Gastroesophageal sphincter (tissue), 4 donors: ENCODE measurements at regions not wholly inside any gene's neighbourhood (a gene's known extent, or its start where the extent isn't known, plus 50 kb on each side); places are given as distances from the start of the nearest gene placed in this dataset.

ENCODE experiments used
- ATAC-seq: fragments of 150-250 bp; one replicate; pipeline ENCODE4 v1.9.1; 2016; ENCODE audit warnings: mild to moderate bottlenecking, moderate library complexity
- H3K27ac ChIP-seq, 4 donors: fragments of 200-600 bp; sonication (generic) in 3 of 4; 1 replicate in 3 of 4; 2 replicates in 1 of 4; pipeline ENCODE4 v1.5.1; 2016 to 2019
- H3K27me3 ChIP-seq: fragments of 200-600 bp; sonication (generic); one replicate; pipeline ENCODE4 v1.5.1; 2019
- H3K36me3 ChIP-seq, 2 donors: fragments of 200-600 bp; sonication (generic); one replicate each; pipeline ENCODE4 v1.5.1; 2019; ENCODE audit warnings: control low read depth in 1 of 2
- H3K4me1 ChIP-seq, 3 donors: fragments of 200-600 bp; sonication (generic); 1 replicate in 2 of 3; 2 replicates in 1 of 3; pipeline ENCODE4 v1.5.1; 2016 to 2019; ENCODE audit warnings: control low read depth in 2 of 3
- H3K4me3 ChIP-seq, 2 donors: fragments of 200-600 bp; sonication (generic); one replicate each; pipeline ENCODE4 v1.5.1; 2019; ENCODE audit warnings: mild to moderate bottlenecking in 1 of 2, moderate library complexity in 1 of 2
- H3K9me3 ChIP-seq, 3 donors: fragments of 200-600 bp; sonication (generic); one replicate each; pipeline ENCODE4 v1.5.1; 2017 to 2019; ENCODE audit warnings: control low read depth in 2 of 3
- EP300 ChIP-seq: sonication (generic); formaldehyde crosslinking; IDR thresholded peaks from one replicate; pipeline ENCODE4 v1.6.1; 2017; ENCODE audit warnings: antibody characterized with exemption, mild to moderate bottlenecking
- POLR2A ChIP-seq, 2 donors: fragments of 450-650 bp; IDR thresholded peaks; one replicate each; pipeline ENCODE4 v1.6.1; 2017; ENCODE audit warnings: antibody characterized with exemption in 2 of 2, mild to moderate bottlenecking in 2 of 2, moderate library complexity in 1 of 2
- POLR2AphosphoS5 ChIP-seq: sonication (generic); formaldehyde crosslinking; IDR thresholded peaks from one replicate; pipeline ENCODE4 v1.6.1; 2017; ENCODE audit warnings: antibody characterized with exemption
- WGBS, 2 donors: methylation state at CpG; one replicate each; pipeline ENCODE4 v1.1.5; 2018; ENCODE audit warnings: low coverage in 1 of 2; 5-methylcytosine and 5-hydroxymethylcytosine counted together
- TF ChIP-seq, protein P1 (sequence below), 4 experiments: fragments of 200-600 bp in 2 of 4; fragments of 450-650 bp in 2 of 4; sonication (generic) in 1 of 4; IDR thresholded peaks; one replicate each; pipeline ENCODE4 v1.5.1; 2017 to 2019; ENCODE audit warnings: antibody characterized with exemption in 4 of 4, mild to moderate bottlenecking in 2 of 4, moderate library complexity in 2 of 4

DNA sequence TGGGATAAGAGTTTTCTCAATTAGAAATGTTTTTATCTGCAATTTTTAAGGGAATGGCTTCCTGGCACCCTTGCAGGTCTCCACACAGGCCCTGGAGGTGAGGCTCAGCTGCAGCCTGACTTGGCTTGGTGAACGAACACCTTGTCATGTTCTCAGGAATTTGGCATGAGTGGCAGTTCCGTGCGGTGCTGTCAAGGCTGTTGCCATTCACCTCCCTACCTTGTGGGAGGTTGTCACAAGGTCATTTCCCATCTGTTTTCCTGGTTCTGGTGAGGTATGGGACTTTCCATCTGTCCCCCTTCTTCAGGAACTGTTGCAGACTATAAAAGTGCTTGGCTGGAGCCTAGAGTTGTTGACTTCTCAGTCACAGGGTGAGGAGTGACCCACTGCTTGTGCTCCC lies 82.9 kb downstream of the ELOVL4 start:
- ATAC-seq, result no peak
- H3K27ac ChIP-seq, result no peak overlapping the region
- no peaks in the 10 kb centered on the region for H3K36me3 ChIP-seq
- no peaks in the 10 kb centered on the region for H3K27me3 ChIP-seq
- peaks cover 0 to 8% (median 0%) of the 10 kb centered on the region in 3 donors for H3K4me1 ChIP-seq
- H3K4me3 ChIP-seq, result no peak overlapping the region
- TF ChIP-seq, protein P1, sequence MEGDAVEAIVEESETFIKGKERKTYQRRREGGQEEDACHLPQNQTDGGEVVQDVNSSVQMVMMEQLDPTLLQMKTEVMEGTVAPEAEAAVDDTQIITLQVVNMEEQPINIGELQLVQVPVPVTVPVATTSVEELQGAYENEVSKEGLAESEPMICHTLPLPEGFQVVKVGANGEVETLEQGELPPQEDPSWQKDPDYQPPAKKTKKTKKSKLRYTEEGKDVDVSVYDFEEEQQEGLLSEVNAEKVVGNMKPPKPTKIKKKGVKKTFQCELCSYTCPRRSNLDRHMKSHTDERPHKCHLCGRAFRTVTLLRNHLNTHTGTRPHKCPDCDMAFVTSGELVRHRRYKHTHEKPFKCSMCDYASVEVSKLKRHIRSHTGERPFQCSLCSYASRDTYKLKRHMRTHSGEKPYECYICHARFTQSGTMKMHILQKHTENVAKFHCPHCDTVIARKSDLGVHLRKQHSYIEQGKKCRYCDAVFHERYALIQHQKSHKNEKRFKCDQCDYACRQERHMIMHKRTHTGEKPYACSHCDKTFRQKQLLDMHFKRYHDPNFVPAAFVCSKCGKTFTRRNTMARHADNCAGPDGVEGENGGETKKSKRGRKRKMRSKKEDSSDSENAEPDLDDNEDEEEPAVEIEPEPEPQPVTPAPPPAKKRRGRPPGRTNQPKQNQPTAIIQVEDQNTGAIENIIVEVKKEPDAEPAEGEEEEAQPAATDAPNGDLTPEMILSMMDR (IDR thresholded peaks at IDR 0.05), result no peak
- no peak for TF ChIP-seq EP300
- TF ChIP-seq POLR2AphosphoS5, result no peak
- TF ChIP-seq POLR2A (IDR thresholded peaks at IDR 0.05), result no peak
- H3K9me3 ChIP-seq, result no peaks in the 10 kb centered on the region
- WGBS, 2 donors, result 36 to 88% methylated on average over 3 of the region's 3 CpGs

DNA sequence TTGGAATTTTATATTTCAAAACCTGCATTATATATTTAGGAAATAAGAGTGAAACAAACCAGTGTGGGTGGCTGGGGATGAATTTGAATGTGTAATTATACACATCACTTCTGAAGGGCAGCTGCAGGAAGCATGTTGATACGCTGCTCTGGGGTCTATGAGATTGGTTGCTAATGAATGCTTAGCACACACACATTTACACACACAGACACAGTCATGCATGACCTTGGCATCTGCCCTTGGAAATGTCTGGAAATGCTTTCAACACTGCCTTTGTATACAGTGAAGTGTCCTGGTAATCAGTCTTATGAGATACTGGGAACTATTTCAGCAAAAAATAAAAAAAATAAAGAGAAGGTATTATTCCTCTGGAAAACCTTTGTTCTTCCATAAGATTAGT lies 83.4 kb downstream of the ELOVL4 start:
- Histone ChIP-seq H3K4me3 (no peak overlapping the region), H3K36me3 (no peaks in the 10 kb centered on the region), H3K4me1 (peaks cover 0 to 8% (median 0%) of the 10 kb centered on the region in 3 donors), H3K27me3 (no peaks in the 10 kb centered on the region), H3K27ac (no peak overlapping the region), H3K9me3 (no peaks in the 10 kb centered on the region)
- no peak for ATAC-seq
- WGBS, 2 donors, result 54 to 67% methylated on average over 1 of the region's 1 CpG
- no peak for TF ChIP-seq POLR2AphosphoS5

DNA sequence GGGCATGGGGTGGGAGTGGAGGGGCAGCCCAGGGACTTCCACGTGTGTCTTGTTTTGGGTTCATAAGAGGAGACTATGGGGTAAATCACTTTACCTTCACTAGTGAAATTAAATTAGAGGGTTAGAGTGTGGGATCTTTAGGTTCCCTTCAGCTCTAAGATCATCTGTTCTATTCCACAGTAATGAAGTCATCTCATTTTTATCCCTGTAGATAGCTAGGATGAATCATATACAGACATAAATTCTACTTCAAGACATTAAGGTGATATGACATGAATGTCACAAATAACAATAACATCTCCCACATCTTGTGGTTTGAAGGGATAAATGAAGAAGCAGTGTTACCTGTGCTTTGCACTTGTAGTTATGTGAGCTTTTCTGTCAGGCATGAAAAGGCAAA lies 83.8 kb downstream of the ELOVL4 start:
- H3K4me1 ChIP-seq, result peaks cover 0 to 7% (median 0%) of the 10 kb centered on the region in 3 donors
- no peak overlapping the region for H3K27ac ChIP-seq
- WGBS, 2 donors, result 60 to 82% methylated on average over 1 of the region's 1 CpG
- no peak overlapping the region for H3K4me3 ChIP-seq
- no peak for ATAC-seq
- no peaks in the 10 kb centered on the region for H3K9me3 ChIP-seq
- H3K36me3 ChIP-seq, result no peaks in the 10 kb centered on the region
- TF ChIP-seq EP300, result no peak
- TF ChIP-seq POLR2AphosphoS5, result no peak
- TF ChIP-seq, protein P1 (IDR thresholded peaks at IDR 0.05), result no peak
- TF ChIP-seq POLR2A (IDR thresholded peaks at IDR 0.05), result no peak
- no peaks in the 10 kb centered on the region for H3K27me3 ChIP-seq

DNA sequence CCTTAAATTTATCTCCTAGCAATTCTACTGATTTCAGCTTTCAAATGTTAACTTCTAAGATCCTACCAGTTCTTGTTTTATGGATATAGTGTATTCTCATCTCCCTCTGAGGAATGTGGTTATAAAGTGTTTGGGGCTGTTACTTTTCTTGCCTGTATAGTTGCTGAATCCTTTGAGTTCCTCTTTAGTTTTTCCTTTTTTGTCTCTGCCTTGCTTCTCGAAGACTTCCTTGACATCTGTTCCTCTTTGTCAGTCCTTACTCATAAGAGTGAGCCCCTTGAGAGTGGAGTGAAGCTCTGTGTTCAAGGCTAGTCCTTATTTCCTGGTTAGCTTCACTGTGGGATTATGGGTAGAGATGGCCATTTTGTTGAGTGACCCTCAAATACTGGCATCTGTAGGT lies 84.6 kb downstream of the ELOVL4 start:
- Histone ChIP-seq H3K9me3 (no peaks in the 10 kb centered on the region), H3K27me3 (no peaks in the 10 kb centered on the region), H3K36me3 (no peaks in the 10 kb centered on the region), H3K4me3 (no peak overlapping the region), H3K27ac (no peak overlapping the region), H3K4me1 (no peaks in the 10 kb centered on the region)
- ATAC-seq, result no peak
- WGBS, 2 donors, result 38 to 80% methylated on average over 1 of the region's 1 CpG
- TF ChIP-seq, protein P1 (IDR thresholded peaks at IDR 0.05), result no peak
- no peak for TF ChIP-seq EP300
- no peak for TF ChIP-seq POLR2A (IDR thresholded peaks at IDR 0.05)

DNA sequence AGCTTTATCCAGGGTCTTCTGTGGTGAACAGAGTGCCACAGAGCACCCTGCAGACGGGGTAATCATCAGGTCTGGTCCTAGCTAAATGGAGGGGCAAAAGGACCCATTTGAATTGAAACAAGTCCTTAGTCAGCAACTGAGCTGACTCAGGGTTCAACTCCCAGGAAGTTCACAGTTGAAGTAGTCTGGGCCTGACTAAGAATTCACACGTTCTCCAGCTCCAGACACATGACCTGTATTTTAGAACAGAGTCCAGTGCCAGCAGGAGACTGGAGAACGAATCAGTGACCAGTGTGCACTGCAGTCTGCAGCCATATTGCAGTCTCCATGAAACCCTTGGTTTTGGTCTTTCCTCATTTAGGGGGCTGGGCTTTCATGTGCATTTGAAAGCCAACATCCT lies 85.2 kb downstream of the ELOVL4 start:
- H3K27ac ChIP-seq, result no peak overlapping the region
- H3K36me3 ChIP-seq, result no peaks in the 10 kb centered on the region
- TF ChIP-seq, protein P1 (IDR thresholded peaks at IDR 0.05), result no peak
- no peak for TF ChIP-seq POLR2A (IDR thresholded peaks at IDR 0.05)
- TF ChIP-seq POLR2AphosphoS5, result no peak
- no peak for TF ChIP-seq EP300
- H3K9me3 ChIP-seq, result no peaks in the 10 kb centered on the region
- no peaks in the 10 kb centered on the region for H3K27me3 ChIP-seq
- no peaks in the 10 kb centered on the region for H3K4me1 ChIP-seq
- no peak overlapping the region for H3K4me3 ChIP-seq
- ATAC-seq, result no peak
- WGBS, 2 donors, result 75 to 92% methylated on average over 3 of the region's 3 CpGs

DNA sequence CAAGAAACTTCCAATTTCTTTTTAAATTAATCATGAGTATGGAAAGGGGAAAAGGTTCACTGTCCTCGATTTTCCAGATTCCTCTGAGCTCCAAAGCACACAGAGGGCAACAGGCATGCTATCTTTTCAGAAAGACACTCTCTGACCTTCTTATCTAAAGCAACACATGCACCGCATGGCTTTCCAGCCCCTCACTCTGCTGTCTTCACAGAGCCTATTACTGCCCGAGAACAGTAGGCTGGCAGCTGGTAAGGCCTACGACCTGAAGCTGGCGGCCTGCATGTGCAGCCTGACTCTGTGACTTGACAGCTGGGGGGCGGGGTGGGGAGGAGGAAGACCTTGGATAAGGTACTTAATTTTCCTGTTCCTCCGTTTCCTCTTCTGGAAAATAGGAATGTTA lies 86.3 kb downstream of the ELOVL4 start:
- Histone ChIP-seq H3K27ac (no peak overlapping the region), H3K4me1 (no peaks in the 10 kb centered on the region), H3K27me3 (no peaks in the 10 kb centered on the region), H3K4me3 (no peak overlapping the region), H3K9me3 (no peaks in the 10 kb centered on the region), H3K36me3 (no peaks in the 10 kb centered on the region)
- ATAC-seq, result no peak
- 53 to 64% methylated on average over 4 to 6 of the region's 7 CpGs for whole genome bisulfite sequencing, 2 donors
- no peak for TF ChIP-seq POLR2AphosphoS5
- no peak for TF ChIP-seq POLR2A (IDR thresholded peaks at IDR 0.05)
- TF ChIP-seq, protein P1 (IDR thresholded peaks at IDR 0.05), result no peak
- no peak for TF ChIP-seq EP300
